Gastrocnemius medialis (tissue), 4 donors: ENCODE measurements at regions not wholly inside any gene's neighbourhood (a gene's known extent, or its start where the extent isn't known, plus 50 kb on each side); places are given as distances from the start of the nearest gene placed in this dataset.
"Not testable (repeated sequence)": the region's sequence is repeated elsewhere in the genome, so short reads cannot be mapped to it uniquely, and the experiment has no call there.

ENCODE experiments used
- ATAC-seq, 2 donors: fragments of 150-250 bp; one replicate each; pipeline ENCODE4 v1.9.1; 2016
- DNase-seq, 2 donors: peaks; one replicate each; pipeline ENCODE4 v3.0.0-alpha.2; 2019
- H3K27ac ChIP-seq, 4 donors: fragments of 200-600 bp; sonication (generic); 1 replicate in 1 of 4; 2 replicates in 3 of 4; pipeline ENCODE4 v1.5.1; 2016 to 2018; ENCODE audit warnings: mild to moderate bottlenecking in 2 of 4, moderate library complexity in 1 of 4
- H3K27me3 ChIP-seq, 3 donors: fragments of 200-600 bp; sonication (generic) in 2 of 3; 1 replicate in 1 of 3; 2 replicates in 2 of 3; pipeline versions ENCODE4 v1.5.1 to v1.6.0; 2016 to 2019; ENCODE audit warnings: mild to moderate bottlenecking in 1 of 3, moderate library complexity in 1 of 3
- H3K36me3 ChIP-seq, 2 donors: fragments of 200-600 bp; sonication (generic) in 1 of 2; one replicate each; pipeline ENCODE4 v1.5.1; 2017 to 2018
- H3K4me1 ChIP-seq, 2 donors: fragments of 200-600 bp; sonication (generic) in 1 of 2; one replicate each; pipeline ENCODE4 v1.5.1; 2016 to 2017; ENCODE audit warnings: mild to moderate bottlenecking in 2 of 2
- H3K4me3 ChIP-seq, 4 donors: fragments of 200-600 bp; sonication (generic) in 3 of 4; 1 replicate in 1 of 4; 2 replicates in 3 of 4; pipeline ENCODE4 v1.5.1; 2016 to 2019; ENCODE audit warnings: mild to moderate bottlenecking in 2 of 4
- H3K9me3 ChIP-seq, 3 donors: fragments of 200-600 bp; sonication (generic) in 2 of 3; 1 replicate in 1 of 3; 2 replicates in 2 of 3; pipeline ENCODE4 v1.5.1; 2016 to 2019
- CTCF ChIP-seq, 5 experiments: fragments of 450-650 bp in 3 of 5; fragments of 200-600 bp in 2 of 5; sonication (generic) in 2 of 5; IDR thresholded peaks in 4 of 5; conservative IDR thresholded peaks in 1 of 5; 1 replicate in 4 of 5; 2 replicates in 1 of 5; pipeline ENCODE4 v1.5.1; 2016 to 2019; ENCODE audit warnings: antibody characterized with exemption in 5 of 5, mild to moderate bottlenecking in 3 of 5, moderate library complexity in 3 of 5
- POLR2A ChIP-seq, 2 donors: fragments of 450-650 bp; IDR thresholded peaks; one replicate each; pipeline ENCODE4 v1.6.1; 2017; ENCODE audit warnings: antibody characterized with exemption in 2 of 2, mild to moderate bottlenecking in 2 of 2, moderate library complexity in 2 of 2
- in situ Hi-C, 4 donors: fragments of 200-750 bp; cut with MboI; loops; one replicate each; pipeline versions ENCODE4 v1.15.0 to v1.8.0; 2017; ENCODE audit warnings: low sequenced_read_pairs in 4 of 4
- intact Hi-C: fragments of 100-400 bp; cut with DNase I; formaldehyde crosslinking; loops from one replicate; pipeline ENCODE4 v1.15.1; 2023; ENCODE audit warnings: low total_unique reads

GRCh38 chr6:134805168-134805567, 144.7 kb downstream of the ALDH8A1 start:
- no peak overlapping the region for H3K27ac ChIP-seq
- H3K36me3 ChIP-seq: no peaks in the 10 kb centered on the region
- in situ Hi-C loops: loop anchor here in 2 of 4 donors (25.0 kb wide), 1 partner anchor 168 kb away; no protein-coding TSS in a partner anchor
- TF ChIP-seq CTCF (IDR thresholded peaks at IDR 0.05 in 4 of 5, conservative IDR thresholded peaks at IDR 0.05 in 1 of 5) (no peak), POLR2A (IDR thresholded peaks at IDR 0.05) (no peak)
- no peaks in the 10 kb centered on the region for H3K9me3 ChIP-seq
- ATAC-seq (no peak), DNase-seq (no peak)
- H3K27me3 ChIP-seq: no peaks in the 10 kb centered on the region
- H3K4me1 ChIP-seq: peaks cover 3 to 5% of the 10 kb centered on the region in 2 donors
- intact Hi-C loops: no loop called here
- H3K4me3 ChIP-seq: no peak overlapping the region

DNA sequence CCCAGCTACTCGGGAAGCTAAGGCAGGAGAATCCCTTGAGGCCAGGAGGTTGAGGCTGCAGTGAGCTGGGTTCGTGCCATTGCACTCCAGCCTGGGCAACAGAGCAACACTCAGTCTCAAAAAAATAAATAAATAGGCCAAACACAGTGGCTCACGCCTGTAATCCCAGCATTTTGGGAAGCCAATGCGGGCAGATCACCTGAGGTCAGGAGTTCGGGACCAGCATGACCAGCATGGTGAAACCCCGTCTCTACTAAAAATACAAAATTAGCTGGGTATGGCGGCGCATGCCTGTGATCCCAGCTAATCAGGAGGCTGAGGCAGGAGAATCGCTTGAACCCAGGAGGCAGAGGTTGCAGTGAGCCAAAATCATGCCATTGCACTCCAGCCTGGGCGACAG, 145.6 kb downstream of the ALDH8A1 start:
- H3K9me3 ChIP-seq, intact Hi-C loops: not testable (repeated sequence)
- in situ Hi-C loops: loop anchor here in 2 of 4 donors (25.0 kb wide), 1 partner anchor 167 kb away; no protein-coding TSS in a partner anchor

GRCh38 chr6:134802426-134803058, 147.4 kb downstream of the ALDH8A1 start:
- intact Hi-C loops: no loop called here
- ATAC-seq: no peak

More for the DNA sequence above, 145.6 kb downstream of the ALDH8A1 start:
- DNase-seq, H3K36me3 ChIP-seq, ATAC-seq, H3K27me3 ChIP-seq, H3K27ac ChIP-seq, H3K4me3 ChIP-seq, H3K4me1 ChIP-seq: not testable (repeated sequence)

GRCh38 chr6:134797400-134798113, 152.3 kb downstream of the ALDH8A1 start:
- H3K9me3 ChIP-seq: no peaks in the 10 kb centered on the region
- no peaks in the 10 kb centered on the region for H3K36me3 ChIP-seq
- in situ Hi-C loops: no loop called here
- ATAC-seq (peak; percentile 100), DNase-seq (peak; percentile 73 to 76)
- TF ChIP-seq CTCF (IDR thresholded peaks at IDR 0.05 in 4 of 5, conservative IDR thresholded peaks at IDR 0.05 in 1 of 5) (no peak), POLR2A (IDR thresholded peaks at IDR 0.05) (no peak)
- H3K4me1 ChIP-seq: peaks cover 17 to 22% of the 10 kb centered on the region in 2 donors
- intact Hi-C loops: loop anchor here (1.0 kb wide), 1 partner anchor 621 kb away; no protein-coding TSS in a partner anchor
- no peak overlapping the region for H3K4me3 ChIP-seq
- H3K27ac ChIP-seq: peak overlapping the region; percentile 57 to 79 (median 76)
- no peaks in the 10 kb centered on the region for H3K27me3 ChIP-seq

More at GRCh38 chr6:134802426-134803058, 147.4 kb downstream of the ALDH8A1 start:
- Histone ChIP-seq H3K27ac (no peak overlapping the region), H3K36me3 (no peaks in the 10 kb centered on the region), H3K9me3 (no peaks in the 10 kb centered on the region), H3K4me3 (no peak overlapping the region), H3K4me1 (peaks cover 16 to 17% of the 10 kb centered on the region in 2 donors), H3K27me3 (no peaks in the 10 kb centered on the region)
- DNase-seq: no peak
- TF ChIP-seq POLR2A (IDR thresholded peaks at IDR 0.05): no peak
- TF ChIP-seq CTCF (IDR thresholded peaks at IDR 0.05 in 4 of 5, conservative IDR thresholded peaks at IDR 0.05 in 1 of 5): no peak
- in situ Hi-C loops: loop anchor here in 2 of 4 donors (25.0 kb wide), 1 partner anchor 165 kb away; no protein-coding TSS in a partner anchor

DNA sequence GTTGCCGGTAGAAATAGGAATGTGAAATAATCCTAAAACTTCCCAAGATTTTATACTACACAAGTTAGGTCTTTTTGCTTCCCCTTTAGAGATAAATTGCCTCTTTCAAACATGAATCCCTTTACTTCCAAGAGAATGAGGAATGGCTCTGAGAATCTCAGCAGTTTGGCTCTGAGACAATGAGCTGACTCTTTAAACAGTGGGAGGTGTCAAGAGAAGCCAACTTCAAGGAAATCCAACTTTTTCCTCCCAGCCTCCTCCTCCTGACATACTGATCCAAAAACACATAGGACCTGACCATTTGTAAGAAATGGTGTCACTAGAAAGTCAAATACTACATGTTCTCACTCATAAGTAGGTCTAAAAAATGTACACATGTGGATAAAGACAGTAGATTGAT, 154.2 kb downstream of the ALDH8A1 start:
- H3K27me3 ChIP-seq: no peaks in the 10 kb centered on the region
- peaks cover 0 to 8% (median 0%) of the 10 kb centered on the region in 3 donors for H3K9me3 ChIP-seq
- no peak overlapping the region for H3K4me3 ChIP-seq
- in situ Hi-C loops (no loop called here), intact Hi-C loops (no loop called here)
- no peaks in the 10 kb centered on the region for H3K36me3 ChIP-seq
- peaks cover 17 to 20% of the 10 kb centered on the region in 2 donors for H3K4me1 ChIP-seq
- DNase-seq: no peak
- no peak overlapping the region for H3K27ac ChIP-seq
- TF ChIP-seq POLR2A (IDR thresholded peaks at IDR 0.05) (no peak), CTCF (IDR thresholded peaks at IDR 0.05 in 4 of 5, conservative IDR thresholded peaks at IDR 0.05 in 1 of 5) (no peak)
- no peak for ATAC-seq
